COR-L47 (cell line): ENCODE measurements at regions not wholly inside any gene's neighbourhood (a gene's known extent, or its start where the extent isn't known, plus 50 kb on each side); places are given as distances from the start of the nearest gene placed in this dataset.
"Not testable (repeated sequence)": the region's sequence is repeated elsewhere in the genome, so short reads cannot be mapped to it uniquely, and the experiment has no call there.

Experiments
- DNase-seq: peaks from one replicate; lab custom pipeline; 2025; lab: John Stamatoyannopoulos, UW

GRCh38 chr11:112310848-112311247 lies 50.2 kb upstream of the PLET1 start:
- DNase-seq = no peak

- no peak for DNase-seq
Measured at GRCh38 chr11:112315057-112315720, 54.5 kb upstream of the PLET1 start.

- no peak for DNase-seq
Measured at GRCh38 chr11:112315861-112316739, 55.4 kb upstream of the PLET1 start.

- no peak for DNase-seq
Measured at GRCh38 chr11:112316971-112317370, 56.3 kb upstream of the PLET1 start.

GRCh38 chr11:112318184-112318591 lies 57.5 kb upstream of the PLET1 start:
- DNase-seq = no peak

- DNase-seq = no peak
Measured at GRCh38 chr11:112318661-112319060, 58.0 kb upstream of the PLET1 start.

- no peak for DNase-seq
Measured at GRCh38 chr11:112320668-112321067, 60.0 kb upstream of the PLET1 start.

GRCh38 chr11:112321501-112322172 lies 61.0 kb upstream of the PLET1 start:
- DNase-seq = peak; percentile 94

GRCh38 chr11:112322173-112322790 lies 61.6 kb upstream of the PLET1 start:
- DNase-seq = no peak

- DNase-seq = no peak
Measured at GRCh38 chr11:112334381-112334780, 73.7 kb upstream of the PLET1 start.

- no peak for DNase-seq
Measured at GRCh38 chr11:112336356-112336886, 75.8 kb upstream of the PLET1 start.

- DNase-seq = no peak
Measured at GRCh38 chr11:112339566-112339965, 78.9 kb upstream of the PLET1 start.

- peak; percentile 79 for DNase-seq
Measured at GRCh38 chr11:112343368-112344039, 82.8 kb upstream of the PLET1 start.

- DNase-seq = no peak
Measured at GRCh38 chr11:112344040-112344413, 83.4 kb upstream of the PLET1 start.

GRCh38 chr11:112345166-112345565 lies 84.5 kb upstream of the PLET1 start:
- no peak for DNase-seq

- DNase-seq = no peak
Measured at GRCh38 chr11:112345706-112346105, 85.0 kb upstream of the PLET1 start.

GRCh38 chr11:112346586-112346985 lies 85.9 kb upstream of the PLET1 start:
- no peak for DNase-seq

GRCh38 chr11:112348480-112349029 lies 87.9 kb upstream of the PLET1 start:
- no peak for DNase-seq

- DNase-seq = not testable (repeated sequence)
Measured at GRCh38 chr11:112351423-112351822, 90.8 kb upstream of the PLET1 start.

- no peak for DNase-seq
Measured at GRCh38 chr11:112352907-112353306, 92.2 kb upstream of the PLET1 start.

- DNase-seq = no peak
Measured at GRCh38 chr11:112354364-112354763, 93.7 kb upstream of the PLET1 start.
